H1 (cell line): ENCODE measurements at regions not wholly inside any gene's neighbourhood (a gene's known extent, or its start where the extent isn't known, plus 50 kb on each side); places are given as distances from the start of the nearest gene placed in this dataset.

ENCODE experiments used
- CEBPB ChIP-seq: IDR thresholded peaks from 2 replicates; pipeline ENCODE4 v1.6.1; 2012; ENCODE audit warnings: low read depth, low read length
- EZH2 ChIP-seq: fragments of 200-600 bp; sonication (generic); IDR thresholded peaks from 2 replicates; pipeline ENCODE4 v1.7.1; 2012; ENCODE audit warnings: low read depth, mild to moderate bottlenecking, moderate library complexity, low read length, inconsistent platforms; ENCODE audit not compliant: severe bottlenecking
- HDAC2 ChIP-seq, 2 experiments: fragments of 300-600 bp in 1 of 2; sonication (generic) in 1 of 2; IDR thresholded peaks; 2 replicates each; pipeline ENCODE4 v1.6.1; 2011 to 2012; ENCODE audit warnings: low read depth in 2 of 2, low read length in 2 of 2, mild to moderate bottlenecking in 2 of 2, moderate library complexity in 2 of 2, borderline replicate concordance in 1 of 2, inconsistent platforms in 1 of 2
- KDM1A ChIP-seq: fragments of 200-600, 300-600 bp; sonication (generic); IDR thresholded peaks from 2 replicates; pipeline ENCODE4 v1.7.1; 2016; ENCODE audit warnings: mild to moderate bottlenecking, low read length, borderline replicate concordance
- MAFK ChIP-seq: IDR thresholded peaks from 2 replicates; pipeline ENCODE4 v1.6.1; 2012; ENCODE audit warnings: low read depth, mild to moderate bottlenecking, improper control_type of control experiment, low read length
- MAX ChIP-seq: IDR thresholded peaks from 2 replicates; pipeline ENCODE4 v1.6.1; 2012; ENCODE audit warnings: inconsistent platforms
- POLR2A ChIP-seq, 2 experiments: IDR thresholded peaks; 1 replicate in 1 of 2; 2 replicates in 1 of 2; pipeline ENCODE4 v1.6.1; 2011; ENCODE audit warnings: low read depth in 2 of 2, low read length in 2 of 2, mild to moderate bottlenecking in 2 of 2; ENCODE audit errors: control extremely low read depth in 1 of 2
- RFX5 ChIP-seq: IDR thresholded peaks from 2 replicates; pipeline ENCODE4 v1.6.1; 2011; ENCODE audit warnings: low read depth, low read length, improper control_type of control experiment, borderline replicate concordance
- TF ChIP-seq, protein P1 (sequence below), 3 experiments: IDR thresholded peaks; 1 replicate in 2 of 3; 2 replicates in 1 of 3; pipeline versions ENCODE4 v1.5.1 to v1.6.1; 2011; ENCODE audit warnings: low read length in 3 of 3, mild to moderate bottlenecking in 3 of 3, inconsistent platforms in 2 of 3, low read depth in 1 of 3, moderate library complexity in 1 of 3; ENCODE audit not compliant: insufficient read depth in 1 of 3; ENCODE audit errors: control extremely low read depth in 1 of 3

DNA sequence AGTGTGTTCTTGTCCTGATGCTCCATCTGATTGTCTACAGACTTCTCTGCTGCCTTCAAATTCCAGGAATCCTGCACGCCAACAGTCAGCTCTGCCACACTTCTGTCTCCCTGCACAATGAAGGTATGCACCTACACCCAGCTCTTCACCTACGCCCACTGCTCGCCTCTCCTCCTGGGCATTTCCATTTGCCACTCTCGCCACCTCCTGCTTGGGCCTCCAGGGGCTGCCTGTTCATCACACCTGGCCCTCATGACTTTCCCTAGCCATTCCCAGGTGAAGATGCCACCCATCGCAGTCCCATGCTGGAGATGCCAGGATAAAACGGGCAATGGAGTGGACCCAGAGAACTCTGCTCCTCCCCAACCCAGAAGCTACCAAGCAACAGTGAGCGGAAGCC is 96.5 kb upstream of the ATP1A1 start:
- no peak for TF ChIP-seq MAX
- TF ChIP-seq POLR2A (IDR thresholded peaks at IDR 0.05; ENCODE audit: control extremely low read depth in 1 of 2, low read depth in 2 of 2, low read length in 2 of 2) = no peak
- no peak for TF ChIP-seq MAFK
- no peak for TF ChIP-seq RFX5
- TF ChIP-seq, protein P1, sequence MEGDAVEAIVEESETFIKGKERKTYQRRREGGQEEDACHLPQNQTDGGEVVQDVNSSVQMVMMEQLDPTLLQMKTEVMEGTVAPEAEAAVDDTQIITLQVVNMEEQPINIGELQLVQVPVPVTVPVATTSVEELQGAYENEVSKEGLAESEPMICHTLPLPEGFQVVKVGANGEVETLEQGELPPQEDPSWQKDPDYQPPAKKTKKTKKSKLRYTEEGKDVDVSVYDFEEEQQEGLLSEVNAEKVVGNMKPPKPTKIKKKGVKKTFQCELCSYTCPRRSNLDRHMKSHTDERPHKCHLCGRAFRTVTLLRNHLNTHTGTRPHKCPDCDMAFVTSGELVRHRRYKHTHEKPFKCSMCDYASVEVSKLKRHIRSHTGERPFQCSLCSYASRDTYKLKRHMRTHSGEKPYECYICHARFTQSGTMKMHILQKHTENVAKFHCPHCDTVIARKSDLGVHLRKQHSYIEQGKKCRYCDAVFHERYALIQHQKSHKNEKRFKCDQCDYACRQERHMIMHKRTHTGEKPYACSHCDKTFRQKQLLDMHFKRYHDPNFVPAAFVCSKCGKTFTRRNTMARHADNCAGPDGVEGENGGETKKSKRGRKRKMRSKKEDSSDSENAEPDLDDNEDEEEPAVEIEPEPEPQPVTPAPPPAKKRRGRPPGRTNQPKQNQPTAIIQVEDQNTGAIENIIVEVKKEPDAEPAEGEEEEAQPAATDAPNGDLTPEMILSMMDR (IDR thresholded peaks at IDR 0.05; ENCODE audit: control extremely low read depth in 1 of 3, insufficient read depth in 1 of 3, low read depth in 1 of 3, low read length in 3 of 3) = no peak
- no peak for TF ChIP-seq EZH2
- TF ChIP-seq CEBPB = no peak
- no peak for TF ChIP-seq KDM1A
- TF ChIP-seq HDAC2 (IDR thresholded peaks at IDR 0.05; ENCODE audit: borderline replicate concordance in 1 of 2, low read depth in 2 of 2, low read length in 2 of 2) = no peak
